Fibroblast of lung (primary cell): ENCODE measurements at regions not wholly inside any gene's neighbourhood (a gene's known extent, or its start where the extent isn't known, plus 50 kb on each side); places are given as distances from the start of the nearest gene placed in this dataset.

Source experiments
- DNase-seq, 2 donors: peaks; one replicate each; pipeline versions ENCODE4 v3.0.0 to v3.0.0-alpha.2; 2010; ENCODE audit warnings: low read depth in 2 of 2
- H2AFZ ChIP-seq: 2 replicates; pipeline ENCODE4 v1.5.1; 2012; ENCODE audit warnings: low read length, control low read depth, inconsistent platforms
- H3K27ac ChIP-seq: 2 replicates; pipeline ENCODE4 v1.5.1; 2011; ENCODE audit warnings: low read length, control low read depth; ENCODE audit not compliant: insufficient read depth
- H3K27me3 ChIP-seq: 2 replicates; pipeline ENCODE4 v1.5.1; 2011; ENCODE audit warnings: mild to moderate bottlenecking, low read length; ENCODE audit not compliant: control insufficient read depth, insufficient read depth
- H3K36me3 ChIP-seq: 2 replicates; pipeline ENCODE4 v1.5.1; 2011; ENCODE audit warnings: low read length; ENCODE audit not compliant: control insufficient read depth, insufficient read depth
- H3K4me1 ChIP-seq: 2 replicates; pipeline ENCODE4 v1.5.1; 2011; ENCODE audit warnings: low read length; ENCODE audit not compliant: control insufficient read depth, insufficient read depth; ENCODE audit errors: extremely low read depth
- H3K4me2 ChIP-seq: 2 replicates; pipeline ENCODE4 v1.5.1; 2011; ENCODE audit warnings: low read length, control low read depth; ENCODE audit not compliant: insufficient read depth; ENCODE audit errors: extremely low read depth
- H3K4me3 ChIP-seq, 4 experiments: fragments of 200-600 bp in 1 of 4; sonication (generic) in 1 of 4; replicated peaks in 1 of 4; 2 replicates each; pipeline ENCODE4 v1.5.1; 2011 to 2016; ENCODE audit warnings: low read length in 4 of 4, low read depth in 3 of 4, mild to moderate bottlenecking in 3 of 4, control low read depth in 2 of 4, inconsistent platforms in 1 of 4, mixed read lengths in 1 of 4; ENCODE audit not compliant: insufficient read depth in 1 of 4; ENCODE audit errors: control extremely low read depth in 1 of 4
- H3K79me2 ChIP-seq: 2 replicates; pipeline ENCODE4 v1.5.1; 2012; ENCODE audit warnings: mild to moderate bottlenecking, low read length, inconsistent platforms; ENCODE audit not compliant: control insufficient read depth, insufficient read depth
- H3K9ac ChIP-seq: 2 replicates; pipeline ENCODE4 v1.5.1; 2011; ENCODE audit warnings: mild to moderate bottlenecking, low read length, control low read depth; ENCODE audit not compliant: insufficient read depth
- H3K9me3 ChIP-seq: 2 replicates; pipeline ENCODE4 v1.5.1; 2012; ENCODE audit warnings: low read depth, low read length; ENCODE audit not compliant: control insufficient read depth, insufficient read depth
- H4K20me1 ChIP-seq: 2 replicates; pipeline ENCODE4 v1.5.1; 2011; ENCODE audit warnings: low read length; ENCODE audit not compliant: control insufficient read depth, insufficient read depth; ENCODE audit errors: extremely low read depth
- EZH2 ChIP-seq: IDR thresholded peaks from 2 replicates; pipeline ENCODE4 v1.5.1; 2012; ENCODE audit warnings: low read length, control low read depth, mild to moderate bottlenecking; ENCODE audit errors: missing control alignments
- TF ChIP-seq, protein P1 (sequence below), 2 donors: IDR thresholded peaks in 1 of 2; conservative IDR thresholded peaks in 1 of 2; 1 replicate in 1 of 2; 2 replicates in 1 of 2; pipeline ENCODE4 v1.5.1; 2011 to 2012; ENCODE audit warnings: low read length in 2 of 2, control low read depth in 1 of 2, inconsistent platforms in 1 of 2, low read depth in 1 of 2, mild to moderate bottlenecking in 1 of 2

DNA sequence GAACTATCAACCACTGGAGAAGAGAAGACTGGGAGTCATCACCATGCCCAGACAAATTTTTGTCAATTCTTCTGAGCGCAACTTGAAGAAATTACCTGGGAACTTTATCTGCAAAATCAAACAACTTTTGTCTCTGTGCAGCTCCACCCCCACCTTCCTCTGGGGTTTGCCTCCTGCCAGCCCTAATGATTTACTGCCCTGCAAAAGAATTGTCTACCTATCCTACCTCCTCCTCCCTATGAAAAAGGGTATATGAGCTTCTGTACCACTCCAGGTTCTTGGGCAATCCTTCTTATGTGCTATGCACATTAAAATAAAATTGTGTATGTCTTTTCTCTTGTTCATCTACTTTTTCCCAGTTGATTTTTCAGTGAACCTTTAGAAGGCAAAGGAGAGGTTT, 191.9 kb downstream of the URB2 start:
- no peaks in the 10 kb centered on the region for H4K20me1 ChIP-seq
- no peak for DNase-seq
- H3K4me2 ChIP-seq: no peak overlapping the region
- TF ChIP-seq, protein P1, sequence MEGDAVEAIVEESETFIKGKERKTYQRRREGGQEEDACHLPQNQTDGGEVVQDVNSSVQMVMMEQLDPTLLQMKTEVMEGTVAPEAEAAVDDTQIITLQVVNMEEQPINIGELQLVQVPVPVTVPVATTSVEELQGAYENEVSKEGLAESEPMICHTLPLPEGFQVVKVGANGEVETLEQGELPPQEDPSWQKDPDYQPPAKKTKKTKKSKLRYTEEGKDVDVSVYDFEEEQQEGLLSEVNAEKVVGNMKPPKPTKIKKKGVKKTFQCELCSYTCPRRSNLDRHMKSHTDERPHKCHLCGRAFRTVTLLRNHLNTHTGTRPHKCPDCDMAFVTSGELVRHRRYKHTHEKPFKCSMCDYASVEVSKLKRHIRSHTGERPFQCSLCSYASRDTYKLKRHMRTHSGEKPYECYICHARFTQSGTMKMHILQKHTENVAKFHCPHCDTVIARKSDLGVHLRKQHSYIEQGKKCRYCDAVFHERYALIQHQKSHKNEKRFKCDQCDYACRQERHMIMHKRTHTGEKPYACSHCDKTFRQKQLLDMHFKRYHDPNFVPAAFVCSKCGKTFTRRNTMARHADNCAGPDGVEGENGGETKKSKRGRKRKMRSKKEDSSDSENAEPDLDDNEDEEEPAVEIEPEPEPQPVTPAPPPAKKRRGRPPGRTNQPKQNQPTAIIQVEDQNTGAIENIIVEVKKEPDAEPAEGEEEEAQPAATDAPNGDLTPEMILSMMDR (conservative IDR thresholded peaks at IDR 0.05 in 1 of 2, IDR thresholded peaks at IDR 0.05 in 1 of 2; ENCODE audit: low read depth in 1 of 2, low read length in 2 of 2): no peak
- no peak for TF ChIP-seq EZH2
- H3K9ac ChIP-seq: no peak overlapping the region
- no peaks in the 10 kb centered on the region for H3K27me3 ChIP-seq
- H3K9me3 ChIP-seq: no peaks in the 10 kb centered on the region
- H3K79me2 ChIP-seq: no peaks in the 10 kb centered on the region
- no peak overlapping the region for H3K27ac ChIP-seq
- H2AFZ ChIP-seq: no peak overlapping the region
- H3K4me1 ChIP-seq: no peaks in the 10 kb centered on the region
- no peak overlapping the region for H3K4me3 ChIP-seq
- no peaks in the 10 kb centered on the region for H3K36me3 ChIP-seq

DNA sequence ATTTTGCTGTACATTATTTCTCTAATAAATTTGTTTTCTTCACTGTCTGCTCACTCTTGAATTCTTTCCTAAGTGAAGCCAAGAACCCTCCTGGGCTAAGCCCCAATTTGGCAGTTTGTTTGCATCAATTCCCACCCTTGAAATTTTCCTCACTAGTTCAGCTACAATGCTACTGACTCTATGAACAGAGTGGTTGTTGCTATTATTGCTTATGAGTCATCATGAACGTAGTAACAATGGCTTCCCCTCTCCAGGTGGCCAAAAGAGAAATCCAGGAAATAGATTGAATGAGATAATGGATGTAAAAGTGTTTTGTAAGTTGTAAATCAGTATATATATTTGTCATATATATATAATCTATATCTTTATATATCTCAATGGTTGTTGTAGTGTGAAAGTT, 193.0 kb downstream of the URB2 start:
- no peaks in the 10 kb centered on the region for H3K9me3 ChIP-seq
- TF ChIP-seq, protein P1 (conservative IDR thresholded peaks at IDR 0.05 in 1 of 2, IDR thresholded peaks at IDR 0.05 in 1 of 2; ENCODE audit: low read depth in 1 of 2, low read length in 2 of 2): no peak
- TF ChIP-seq EZH2: no peak
- no peak overlapping the region for H3K9ac ChIP-seq
- H3K4me1 ChIP-seq: no peaks in the 10 kb centered on the region
- H4K20me1 ChIP-seq: no peaks in the 10 kb centered on the region
- no peak overlapping the region for H2AFZ ChIP-seq
- H3K36me3 ChIP-seq: no peaks in the 10 kb centered on the region
- no peaks in the 10 kb centered on the region for H3K27me3 ChIP-seq
- DNase-seq: no peak
- H3K27ac ChIP-seq: no peak overlapping the region
- no peaks in the 10 kb centered on the region for H3K79me2 ChIP-seq
- H3K4me3 ChIP-seq: no peak overlapping the region
- no peak overlapping the region for H3K4me2 ChIP-seq

DNA sequence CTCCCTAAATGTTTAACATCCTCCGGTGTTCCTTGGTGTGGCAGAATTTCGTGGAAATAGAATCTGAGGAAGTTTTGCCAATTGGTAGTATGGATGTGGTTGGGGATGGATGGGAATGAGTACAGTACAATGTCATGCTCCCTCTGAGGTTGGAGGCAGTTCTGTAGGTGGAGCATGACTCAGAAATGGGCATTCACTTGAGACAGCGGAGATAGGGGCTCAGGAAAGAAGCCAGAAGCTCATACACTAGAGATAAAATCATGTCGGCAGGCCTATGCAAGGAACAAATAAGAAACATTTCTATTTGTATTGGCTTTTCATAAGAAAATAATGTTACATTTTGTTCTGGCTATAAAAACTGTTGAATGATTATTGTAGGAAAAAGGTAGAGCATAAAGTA, 196.0 kb downstream of the URB2 start:
- H3K36me3 ChIP-seq: no peaks in the 10 kb centered on the region
- no peaks in the 10 kb centered on the region for H4K20me1 ChIP-seq
- H3K4me1 ChIP-seq: no peaks in the 10 kb centered on the region
- H3K9me3 ChIP-seq: no peaks in the 10 kb centered on the region
- H3K27ac ChIP-seq: no peak overlapping the region
- no peaks in the 10 kb centered on the region for H3K79me2 ChIP-seq
- peak in 1 of 2 donors; percentile 57 for DNase-seq
- no peak overlapping the region for H3K4me3 ChIP-seq
- no peaks in the 10 kb centered on the region for H3K27me3 ChIP-seq
- H2AFZ ChIP-seq: no peak overlapping the region
- no peak overlapping the region for H3K9ac ChIP-seq
- no peak for TF ChIP-seq EZH2
- TF ChIP-seq, protein P1 (conservative IDR thresholded peaks at IDR 0.05 in 1 of 2, IDR thresholded peaks at IDR 0.05 in 1 of 2; ENCODE audit: low read depth in 1 of 2, low read length in 2 of 2): no peak
- no peak overlapping the region for H3K4me2 ChIP-seq
